RWPE2 (cell line): ENCODE measurements at regions not wholly inside any gene's neighbourhood (a gene's known extent, or its start where the extent isn't known, plus 50 kb on each side); places are given as distances from the start of the nearest gene placed in this dataset.

Experiments
- ATAC-seq: fragments of 200-7000 bp; cut with Tn5 transposase; 3 replicates; pipeline ENCODE4 v1.9.1; 2021; ENCODE audit warnings: low read depth
- DNase-seq: peaks from one replicate; pipeline ENCODE4 v3.0.0-alpha.2; 2020; ENCODE audit warnings: low spot score
- H3K27ac ChIP-seq: fragments of 450-650 bp; 2 replicates; pipeline ENCODE4 v1.5.1; 2017; ENCODE audit warnings: mild to moderate bottlenecking; ENCODE audit not compliant: poor library complexity, severe bottlenecking
- H3K27me3 ChIP-seq: fragments of 250-450 bp; sonication (Bioruptor Pico); 2 replicates; pipeline ENCODE4 v1.5.1; 2021; ENCODE audit warnings: mild to moderate bottlenecking, moderate library complexity; ENCODE audit not compliant: insufficient read depth, poor library complexity, severe bottlenecking
- H3K36me3 ChIP-seq: fragments of 250-450 bp; sonication (Bioruptor Pico); 2 replicates; pipeline ENCODE4 v1.5.1; 2020; ENCODE audit warnings: low read depth, mild to moderate bottlenecking, moderate library complexity
- H3K4me1 ChIP-seq: fragments of 250-450 bp; sonication (Bioruptor Pico); 2 replicates; pipeline ENCODE4 v1.5.1; 2021; ENCODE audit warnings: mild to moderate bottlenecking, moderate library complexity; ENCODE audit not compliant: insufficient read depth, poor library complexity, severe bottlenecking
- H3K4me3 ChIP-seq: fragments of 250-450 bp; sonication (Bioruptor Pico); 2 replicates; pipeline ENCODE4 v1.5.1; 2021; ENCODE audit warnings: mild to moderate bottlenecking, moderate library complexity; ENCODE audit not compliant: severe bottlenecking
- H3K9me3 ChIP-seq: fragments of 250-450 bp; sonication (Bioruptor Pico); 2 replicates; pipeline ENCODE4 v1.5.1; 2021; ENCODE audit warnings: mild to moderate bottlenecking, moderate library complexity; ENCODE audit not compliant: severe bottlenecking
- CTCF ChIP-seq: fragments of 450-650 bp; IDR thresholded peaks from one replicate; pipeline ENCODE4 v1.5.1; 2017; ENCODE audit warnings: mild to moderate bottlenecking, moderate library complexity; ENCODE audit not compliant: poor library complexity, severe bottlenecking

GRCh38 chr4:53832549-53832948 is 231.9 kb downstream of the CHIC2 start:
- ATAC-seq: no peak
- TF ChIP-seq CTCF: no peak
- H3K27me3 ChIP-seq: no peaks in the 10 kb centered on the region

GRCh38 chr4:53830511-53830910 is 233.9 kb downstream of the CHIC2 start:
- no peak overlapping the region for H3K4me3 ChIP-seq
- ATAC-seq (no peak), DNase-seq (no peak)
- H3K4me1 ChIP-seq: no peaks in the 10 kb centered on the region
- no peak for TF ChIP-seq CTCF
- H3K27me3 ChIP-seq: no peaks in the 10 kb centered on the region
- no peaks in the 10 kb centered on the region for H3K9me3 ChIP-seq
- no peaks in the 10 kb centered on the region for H3K36me3 ChIP-seq
- no peak overlapping the region for H3K27ac ChIP-seq

More at GRCh38 chr4:53832549-53832948, 231.9 kb downstream of the CHIC2 start:
- DNase-seq: no peak
- H3K4me1 ChIP-seq: no peaks in the 10 kb centered on the region
- H3K36me3 ChIP-seq: no peaks in the 10 kb centered on the region
- H3K27ac ChIP-seq: no peak overlapping the region
- no peaks in the 10 kb centered on the region for H3K9me3 ChIP-seq
- H3K4me3 ChIP-seq: no peak overlapping the region

GRCh38 chr4:53821179-53821851 is 230.0 kb upstream of the LNX1 start:
- no peaks in the 10 kb centered on the region for H3K27me3 ChIP-seq
- no peak for DNase-seq
- no peak for TF ChIP-seq CTCF
- no peaks in the 10 kb centered on the region for H3K4me1 ChIP-seq
- no peaks in the 10 kb centered on the region for H3K36me3 ChIP-seq
- ATAC-seq: no peak
- no peak overlapping the region for H3K4me3 ChIP-seq
- no peak overlapping the region for H3K27ac ChIP-seq
- no peaks in the 10 kb centered on the region for H3K9me3 ChIP-seq

- H3K9me3 ChIP-seq: no peaks in the 10 kb centered on the region
- TF ChIP-seq CTCF: no peak
- no peak overlapping the region for H3K27ac ChIP-seq
- ATAC-seq (no peak), DNase-seq (no peak)
- H3K4me3 ChIP-seq: no peak overlapping the region
- no peaks in the 10 kb centered on the region for H3K27me3 ChIP-seq
- no peaks in the 10 kb centered on the region for H3K4me1 ChIP-seq
- H3K36me3 ChIP-seq: no peaks in the 10 kb centered on the region
Observed at GRCh38 chr4:53818104-53818503, 226.8 kb upstream of the LNX1 start.

- Histone ChIP-seq H3K27me3 (no peaks in the 10 kb centered on the region), H3K27ac (no peak overlapping the region), H3K4me1 (no peaks in the 10 kb centered on the region), H3K36me3 (no peaks in the 10 kb centered on the region), H3K9me3 (no peaks in the 10 kb centered on the region), H3K4me3 (no peak overlapping the region)
- ATAC-seq (no peak), DNase-seq (no peak)
- no peak for TF ChIP-seq CTCF
Observed at GRCh38 chr4:53816561-53816960, 225.3 kb upstream of the LNX1 start.
